GM12878 (cell line): ENCODE measurements at regions not wholly inside any gene's neighbourhood (a gene's known extent, or its start where the extent isn't known, plus 50 kb on each side); places are given as distances from the start of the nearest gene placed in this dataset.

Experiments used
- ATAC-seq: fragments of 200-7000 bp; cut with Tn5 transposase; 3 replicates; pipeline ENCODE4 v1.9.1; 2020; ENCODE audit warnings: mild to moderate bottlenecking, moderate library complexity
- BruUV-seq: library from RNA; stranded (reverse); fragments of 400-500 nt; replicated peaks from 2 replicates; lab custom pipeline; 2021; lab: Mats Ljungman, UMichigan
- CTCF ChIA-PET: fragments of 300-600 bp; sonication (Branson Sonifier 250); formaldehyde crosslinking; extraction: SDS; loops from one replicate; lab custom pipeline; 2021; ENCODE audit warnings: inconsistent platforms; lab: Yijun Ruan, JAX
- POLR2A ChIA-PET: fragments of 350-600 bp; formaldehyde crosslinking; extraction: SDS; loops from one replicate; lab custom pipeline; 2021; ENCODE audit warnings: inconsistent platforms; lab: Charles Lee
- RAD21 ChIA-PET: fragments of 300-600 bp; sonication (Branson Sonifier 250); formaldehyde crosslinking; loops from one replicate; lab custom pipeline; 2023; ENCODE audit warnings: antibody characterized with exemption; ENCODE audit not compliant: unreplicated experiment; lab: Charles Lee
- SMC1A ChIA-PET: fragments of 300-600 bp; sonication (Branson Sonifier 250); formaldehyde crosslinking; loops from one replicate; lab custom pipeline; 2023; ENCODE audit not compliant: unreplicated experiment, uncharacterized antibody; lab: Charles Lee
- DNase-seq: peaks from one replicate; pipeline ENCODE4 v3.0.0-alpha.2; 2011; ENCODE audit warnings: low read depth, low spot score
- FAIRE-seq: peaks from 3 replicates; lab custom pipeline; 2011; peaks lifted over from hg19 to GRCh38; lab: Jason Lieb, UNC
- H2AFZ ChIP-seq: 2 replicates; pipeline ENCODE4 v1.6.0; 2011; ENCODE audit warnings: low read depth, low read length, control low read depth; ENCODE audit not compliant: control insufficient read depth
- H3K27ac ChIP-seq: 2 replicates; pipeline ENCODE4 v1.5.1; 2011; ENCODE audit warnings: control low read depth; ENCODE audit not compliant: control insufficient read depth, insufficient read depth
- H3K27me3 ChIP-seq, 2 experiments: replicated peaks in 1 of 2; 2 replicates each; pipeline versions ENCODE4 v1.6.0 to v1.6.1; 2011; ENCODE audit warnings: low read length in 1 of 2; ENCODE audit not compliant: control insufficient read depth in 2 of 2, insufficient read depth in 2 of 2
- H3K36me3 ChIP-seq, 2 experiments: 2 replicates each; pipeline ENCODE4 v1.5.1; 2011; ENCODE audit warnings: low read length in 1 of 2; ENCODE audit not compliant: control insufficient read depth in 2 of 2, insufficient read depth in 2 of 2
- H3K4me1 ChIP-seq: 2 replicates; pipeline ENCODE4 v1.6.1; 2011; ENCODE audit warnings: mild to moderate bottlenecking, low read length, moderate library complexity, mixed read lengths; ENCODE audit not compliant: control insufficient read depth, insufficient read depth
- H3K4me2 ChIP-seq: 2 replicates; pipeline ENCODE4 v1.6.0; 2011; ENCODE audit warnings: control low read depth; ENCODE audit not compliant: control insufficient read depth, insufficient read depth
- H3K4me3 ChIP-seq: fragments of 200-600 bp; sonication (generic); 2 replicates; pipeline ENCODE4 v1.5.1; 2016
- H3K79me2 ChIP-seq: 2 replicates; pipeline ENCODE4 v1.6.0; 2011; ENCODE audit warnings: low read length; ENCODE audit not compliant: control insufficient read depth, insufficient read depth
- H3K9ac ChIP-seq: 2 replicates; pipeline ENCODE4 v1.8.0; 2011; ENCODE audit warnings: low read length, control low read depth, mixed read lengths; ENCODE audit not compliant: control insufficient read depth, insufficient read depth
- H3K9me3 ChIP-seq: replicated peaks from 3 replicates; pipeline ENCODE4 v1.5.1; 2011; ENCODE audit warnings: mild to moderate bottlenecking, low read length; ENCODE audit not compliant: control insufficient read depth, insufficient read depth
- H4K20me1 ChIP-seq: 2 replicates; pipeline ENCODE4 v1.6.0; 2011; ENCODE audit not compliant: control insufficient read depth, insufficient read depth
- IKZF1 ChIP-seq: fragments of 450-650 bp; conservative IDR thresholded peaks from 2 replicates; pipeline ENCODE4 v1.6.1; 2017; ENCODE audit warnings: antibody characterized with exemption, mild to moderate bottlenecking
- MEF2B ChIP-seq: fragments of 450-650 bp; IDR thresholded peaks from 2 replicates; pipeline ENCODE4 v1.6.1; 2018; ENCODE audit warnings: mild to moderate bottlenecking, moderate library complexity; ENCODE audit not compliant: partially characterized antibody, poor library complexity, severe bottlenecking
- STAT1 ChIP-seq: fragments of 450-650 bp; conservative IDR thresholded peaks from 2 replicates; pipeline ENCODE4 v1.6.1; 2014; ENCODE audit warnings: antibody characterized with exemption, mild to moderate bottlenecking
- TARDBP ChIP-seq: IDR thresholded peaks from 2 replicates; pipeline ENCODE4 v1.6.1; 2016; ENCODE audit warnings: borderline replicate concordance
- TBL1XR1 ChIP-seq: IDR thresholded peaks from 2 replicates; pipeline ENCODE4 v1.6.1; 2012; ENCODE audit warnings: low read depth, low read length, improper control_type of control experiment
- ZNF207 ChIP-seq: fragments of 450-650 bp; IDR thresholded peaks from 2 replicates; pipeline ENCODE4 v1.6.1; 2014; ENCODE audit warnings: antibody characterized with exemption, mild to moderate bottlenecking, borderline replicate concordance
- ZNF274 ChIP-seq: IDR thresholded peaks from one replicate; pipeline ENCODE4 v1.8.0; 2011; ENCODE audit not compliant: insufficient read length, insufficient read depth
- WGBS: methylation state at CpG from one replicate; pipeline ENCODE4 v1.1.6; 2016; ENCODE audit warnings: low lambda C conversion rate; ENCODE audit not compliant: insufficient replicate concordance, insufficient coverage; ENCODE audit errors: missing lambda C conversion rate; 5-methylcytosine and 5-hydroxymethylcytosine counted together
- in situ Hi-C: fragments of 300-500 bp; cut with MboI; formaldehyde crosslinking; loops from 9 replicates; pipeline ENCODE4 v1.14.3; 2018; ENCODE audit warnings: mixed read lengths
- intact Hi-C: fragments of 100-400 bp; cut with micrococcal nuclease; formaldehyde crosslinking; loops from one replicate; pipeline ENCODE4 v1.14.2; 2022; ENCODE audit not compliant: unreplicated experiment
- TF ChIP-seq, protein P1 (sequence below): fragments of 450-650 bp; IDR thresholded peaks from 2 replicates; pipeline ENCODE4 v1.6.1; 2016; ENCODE audit warnings: mild to moderate bottlenecking
- TF ChIP-seq, protein P2 (sequence below): fragments of 150-350 bp; IDR thresholded peaks from 2 replicates; pipeline ENCODE4 v1.6.1; 2016; ENCODE audit warnings: low read depth, low read length
- TF ChIP-seq, protein P3 (sequence below): IDR thresholded peaks from 2 replicates; pipeline ENCODE4 v1.6.1; 2011; ENCODE audit warnings: low read depth, low read length, improper control_type of control experiment, borderline replicate concordance
- TF ChIP-seq, protein P4 (sequence below): fragments of 450-650 bp; IDR thresholded peaks from 2 replicates; pipeline ENCODE4 v1.6.1; 2017; ENCODE audit warnings: borderline replicate concordance
- TF ChIP-seq, protein P5 (sequence below): IDR thresholded peaks from 2 replicates; pipeline ENCODE4 v1.6.1; 2012; ENCODE audit warnings: improper control_type of control experiment, low read depth, low read length; ENCODE audit not compliant: insufficient replicate concordance

DNA sequence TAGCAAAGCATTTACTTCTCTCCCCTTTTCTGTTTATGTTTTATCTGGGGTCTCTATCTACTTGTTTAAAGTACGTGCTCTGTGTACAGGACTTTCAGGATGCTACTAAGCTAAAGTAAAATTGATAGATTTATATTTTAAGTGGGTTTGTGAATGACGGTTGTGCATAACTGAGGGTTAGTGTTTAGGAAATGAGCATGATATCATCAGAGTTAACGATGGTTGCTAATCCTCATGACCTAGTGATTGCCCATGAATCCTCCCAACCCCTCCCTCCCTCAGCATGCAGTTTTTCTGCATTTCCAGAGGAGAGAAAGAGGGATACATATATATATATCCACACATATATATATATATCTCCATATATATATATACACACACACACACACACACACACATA, 957.2 kb downstream of the TUSC7 start:
- POLR2A ChIA-PET = no interaction called here
- TF ChIP-seq TBL1XR1 (no peak), MEF2B (no peak), IKZF1 (no peak), STAT1 (no peak), ZNF207 (no peak), ZNF274 (no peak), TARDBP (no peak)
- TF ChIP-seq, protein P1, sequence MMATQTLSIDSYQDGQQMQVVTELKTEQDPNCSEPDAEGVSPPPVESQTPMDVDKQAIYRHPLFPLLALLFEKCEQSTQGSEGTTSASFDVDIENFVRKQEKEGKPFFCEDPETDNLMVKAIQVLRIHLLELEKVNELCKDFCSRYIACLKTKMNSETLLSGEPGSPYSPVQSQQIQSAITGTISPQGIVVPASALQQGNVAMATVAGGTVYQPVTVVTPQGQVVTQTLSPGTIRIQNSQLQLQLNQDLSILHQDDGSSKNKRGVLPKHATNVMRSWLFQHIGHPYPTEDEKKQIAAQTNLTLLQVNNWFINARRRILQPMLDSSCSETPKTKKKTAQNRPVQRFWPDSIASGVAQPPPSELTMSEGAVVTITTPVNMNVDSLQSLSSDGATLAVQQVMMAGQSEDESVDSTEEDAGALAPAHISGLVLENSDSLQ = no peak
- TF ChIP-seq, protein P2, sequence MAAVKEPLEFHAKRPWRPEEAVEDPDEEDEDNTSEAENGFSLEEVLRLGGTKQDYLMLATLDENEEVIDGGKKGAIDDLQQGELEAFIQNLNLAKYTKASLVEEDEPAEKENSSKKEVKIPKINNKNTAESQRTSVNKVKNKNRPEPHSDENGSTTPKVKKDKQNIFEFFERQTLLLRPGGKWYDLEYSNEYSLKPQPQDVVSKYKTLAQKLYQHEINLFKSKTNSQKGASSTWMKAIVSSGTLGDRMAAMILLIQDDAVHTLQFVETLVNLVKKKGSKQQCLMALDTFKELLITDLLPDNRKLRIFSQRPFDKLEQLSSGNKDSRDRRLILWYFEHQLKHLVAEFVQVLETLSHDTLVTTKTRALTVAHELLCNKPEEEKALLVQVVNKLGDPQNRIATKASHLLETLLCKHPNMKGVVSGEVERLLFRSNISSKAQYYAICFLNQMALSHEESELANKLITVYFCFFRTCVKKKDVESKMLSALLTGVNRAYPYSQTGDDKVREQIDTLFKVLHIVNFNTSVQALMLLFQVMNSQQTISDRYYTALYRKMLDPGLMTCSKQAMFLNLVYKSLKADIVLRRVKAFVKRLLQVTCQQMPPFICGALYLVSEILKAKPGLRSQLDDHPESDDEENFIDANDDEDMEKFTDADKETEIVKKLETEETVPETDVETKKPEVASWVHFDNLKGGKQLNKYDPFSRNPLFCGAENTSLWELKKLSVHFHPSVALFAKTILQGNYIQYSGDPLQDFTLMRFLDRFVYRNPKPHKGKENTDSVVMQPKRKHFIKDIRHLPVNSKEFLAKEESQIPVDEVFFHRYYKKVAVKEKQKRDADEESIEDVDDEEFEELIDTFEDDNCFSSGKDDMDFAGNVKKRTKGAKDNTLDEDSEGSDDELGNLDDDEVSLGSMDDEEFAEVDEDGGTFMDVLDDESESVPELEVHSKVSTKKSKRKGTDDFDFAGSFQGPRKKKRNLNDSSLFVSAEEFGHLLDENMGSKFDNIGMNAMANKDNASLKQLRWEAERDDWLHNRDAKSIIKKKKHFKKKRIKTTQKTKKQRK = no peak
- TF ChIP-seq, protein P3, sequence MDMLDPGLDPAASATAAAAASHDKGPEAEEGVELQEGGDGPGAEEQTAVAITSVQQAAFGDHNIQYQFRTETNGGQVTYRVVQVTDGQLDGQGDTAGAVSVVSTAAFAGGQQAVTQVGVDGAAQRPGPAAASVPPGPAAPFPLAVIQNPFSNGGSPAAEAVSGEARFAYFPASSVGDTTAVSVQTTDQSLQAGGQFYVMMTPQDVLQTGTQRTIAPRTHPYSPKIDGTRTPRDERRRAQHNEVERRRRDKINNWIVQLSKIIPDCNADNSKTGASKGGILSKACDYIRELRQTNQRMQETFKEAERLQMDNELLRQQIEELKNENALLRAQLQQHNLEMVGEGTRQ = no peak
- TF ChIP-seq, protein P4, sequence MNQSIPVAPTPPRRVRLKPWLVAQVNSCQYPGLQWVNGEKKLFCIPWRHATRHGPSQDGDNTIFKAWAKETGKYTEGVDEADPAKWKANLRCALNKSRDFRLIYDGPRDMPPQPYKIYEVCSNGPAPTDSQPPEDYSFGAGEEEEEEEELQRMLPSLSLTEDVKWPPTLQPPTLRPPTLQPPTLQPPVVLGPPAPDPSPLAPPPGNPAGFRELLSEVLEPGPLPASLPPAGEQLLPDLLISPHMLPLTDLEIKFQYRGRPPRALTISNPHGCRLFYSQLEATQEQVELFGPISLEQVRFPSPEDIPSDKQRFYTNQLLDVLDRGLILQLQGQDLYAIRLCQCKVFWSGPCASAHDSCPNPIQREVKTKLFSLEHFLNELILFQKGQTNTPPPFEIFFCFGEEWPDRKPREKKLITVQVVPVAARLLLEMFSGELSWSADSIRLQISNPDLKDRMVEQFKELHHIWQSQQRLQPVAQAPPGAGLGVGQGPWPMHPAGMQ = no peak
- TF ChIP-seq, protein P5, sequence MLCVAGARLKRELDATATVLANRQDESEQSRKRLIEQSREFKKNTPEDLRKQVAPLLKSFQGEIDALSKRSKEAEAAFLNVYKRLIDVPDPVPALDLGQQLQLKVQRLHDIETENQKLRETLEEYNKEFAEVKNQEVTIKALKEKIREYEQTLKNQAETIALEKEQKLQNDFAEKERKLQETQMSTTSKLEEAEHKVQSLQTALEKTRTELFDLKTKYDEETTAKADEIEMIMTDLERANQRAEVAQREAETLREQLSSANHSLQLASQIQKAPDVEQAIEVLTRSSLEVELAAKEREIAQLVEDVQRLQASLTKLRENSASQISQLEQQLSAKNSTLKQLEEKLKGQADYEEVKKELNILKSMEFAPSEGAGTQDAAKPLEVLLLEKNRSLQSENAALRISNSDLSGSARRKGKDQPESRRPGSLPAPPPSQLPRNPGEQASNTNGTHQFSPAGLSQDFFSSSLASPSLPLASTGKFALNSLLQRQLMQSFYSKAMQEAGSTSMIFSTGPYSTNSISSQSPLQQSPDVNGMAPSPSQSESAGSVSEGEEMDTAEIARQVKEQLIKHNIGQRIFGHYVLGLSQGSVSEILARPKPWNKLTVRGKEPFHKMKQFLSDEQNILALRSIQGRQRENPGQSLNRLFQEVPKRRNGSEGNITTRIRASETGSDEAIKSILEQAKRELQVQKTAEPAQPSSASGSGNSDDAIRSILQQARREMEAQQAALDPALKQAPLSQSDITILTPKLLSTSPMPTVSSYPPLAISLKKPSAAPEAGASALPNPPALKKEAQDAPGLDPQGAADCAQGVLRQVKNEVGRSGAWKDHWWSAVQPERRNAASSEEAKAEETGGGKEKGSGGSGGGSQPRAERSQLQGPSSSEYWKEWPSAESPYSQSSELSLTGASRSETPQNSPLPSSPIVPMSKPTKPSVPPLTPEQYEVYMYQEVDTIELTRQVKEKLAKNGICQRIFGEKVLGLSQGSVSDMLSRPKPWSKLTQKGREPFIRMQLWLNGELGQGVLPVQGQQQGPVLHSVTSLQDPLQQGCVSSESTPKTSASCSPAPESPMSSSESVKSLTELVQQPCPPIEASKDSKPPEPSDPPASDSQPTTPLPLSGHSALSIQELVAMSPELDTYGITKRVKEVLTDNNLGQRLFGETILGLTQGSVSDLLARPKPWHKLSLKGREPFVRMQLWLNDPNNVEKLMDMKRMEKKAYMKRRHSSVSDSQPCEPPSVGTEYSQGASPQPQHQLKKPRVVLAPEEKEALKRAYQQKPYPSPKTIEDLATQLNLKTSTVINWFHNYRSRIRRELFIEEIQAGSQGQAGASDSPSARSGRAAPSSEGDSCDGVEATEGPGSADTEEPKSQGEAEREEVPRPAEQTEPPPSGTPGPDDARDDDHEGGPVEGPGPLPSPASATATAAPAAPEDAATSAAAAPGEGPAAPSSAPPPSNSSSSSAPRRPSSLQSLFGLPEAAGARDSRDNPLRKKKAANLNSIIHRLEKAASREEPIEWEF = no peak

More for the DNA sequence above, 957.2 kb downstream of the TUSC7 start:
- no peaks in the 10 kb centered on the region for H3K79me2 ChIP-seq
- ChIA-PET SMC1A (interaction anchor here (2.0 kb wide), 1 partner anchor 9 kb away, joined by 6 read pairs; no protein-coding TSS in a partner anchor), CTCF (no interaction called here), RAD21 (no interaction called here)
- WGBS = 29% methylated on average over 3 of the region's 3 CpGs
- DNase-seq (no peak), ATAC-seq (no peak), FAIRE-seq (no peak)
- no peak overlapping the region for H3K9ac ChIP-seq
- H3K9me3 ChIP-seq = no peaks in the 10 kb centered on the region
- in situ Hi-C loops (no loop called here), intact Hi-C loops (no loop called here)
- no peak overlapping the region for H3K4me3 ChIP-seq
- no peak overlapping the region for H3K4me2 ChIP-seq
- no peak overlapping the region for H3K27ac ChIP-seq
- no peaks in the 10 kb centered on the region for H4K20me1 ChIP-seq
- H2AFZ ChIP-seq = no peak overlapping the region
- H3K36me3 ChIP-seq = no peaks in the 10 kb centered on the region
- BruUV-seq = no TSS peak
- no peaks in the 10 kb centered on the region for H3K4me1 ChIP-seq
- H3K27me3 ChIP-seq = no peaks in the 10 kb centered on the region; a peak in 3 of 4 replicates
